Activated CD4-positive, alpha-beta T cell treated with anti-CD3 and anti-CD28 coated beads, Interleukin-2, Interleukin-4, amounts not matched to agents 100 ng/mL and 50 ng/mL, durations not matched to agents 16 hours and 8 hours (primary cell): ENCODE measurements at regions not wholly inside any gene's neighbourhood (a gene's known extent, or its start where the extent isn't known, plus 50 kb on each side); places are given as distances from the start of the nearest gene placed in this dataset.

Source experiments
- DNase-seq: peaks from one replicate; pipeline ENCODE4 v3.0.0-alpha.2; 2020; ENCODE audit warnings: low spot score

GRCh38 chr16:51723036-51723724 is 572.1 kb upstream of the SALL1 start:
- no peak for DNase-seq

GRCh38 chr16:51722467-51722866 is 571.4 kb upstream of the SALL1 start:
- DNase-seq, result no peak

DNA sequence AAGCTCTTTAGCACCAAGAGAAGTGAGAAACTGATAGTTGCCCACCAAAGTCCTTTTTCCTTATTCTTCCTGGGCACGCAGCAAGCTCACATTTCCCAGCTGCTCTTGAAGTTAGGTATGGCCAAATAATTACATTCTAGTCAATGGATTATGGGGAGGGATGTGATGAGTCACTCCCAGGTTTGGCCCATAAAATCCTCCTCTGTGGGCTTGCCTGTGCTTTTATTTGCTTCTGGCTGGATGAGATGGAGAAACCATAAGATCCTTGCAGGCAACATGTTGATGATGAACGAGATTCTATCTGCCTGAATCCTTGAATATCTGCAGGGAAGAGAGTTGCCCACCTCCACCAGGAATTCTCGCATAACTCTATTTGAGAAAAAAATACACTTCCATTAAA is 568.3 kb upstream of the SALL1 start:
- no peak for DNase-seq

DNA sequence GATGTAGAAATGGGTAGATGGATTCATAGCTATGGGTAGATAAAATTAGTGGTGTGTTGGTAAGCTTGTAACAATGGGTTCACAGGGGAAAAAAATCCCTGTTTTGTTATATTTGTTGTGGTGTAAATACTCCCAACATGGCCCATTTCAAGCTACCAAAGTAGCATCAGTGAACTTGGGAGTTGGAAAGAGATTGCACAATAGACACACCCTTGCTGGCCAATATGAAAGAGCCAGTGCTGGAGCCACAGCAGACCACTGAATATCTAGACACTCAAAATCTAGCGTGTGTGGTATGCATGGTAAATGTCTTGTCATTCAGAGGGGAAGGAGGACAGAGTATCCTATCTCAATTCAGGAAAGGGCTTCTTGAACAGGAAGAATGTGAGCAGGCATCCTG is 565.1 kb upstream of the SALL1 start:
- no peak for DNase-seq

GRCh38 chr16:51713502-51713901 is 562.4 kb upstream of the SALL1 start:
- DNase-seq, result no peak

- DNase-seq, result no peak
These were observed 560.0 kb upstream of the SALL1 start for GRCh38 chr16:51710905-51711563.

DNA sequence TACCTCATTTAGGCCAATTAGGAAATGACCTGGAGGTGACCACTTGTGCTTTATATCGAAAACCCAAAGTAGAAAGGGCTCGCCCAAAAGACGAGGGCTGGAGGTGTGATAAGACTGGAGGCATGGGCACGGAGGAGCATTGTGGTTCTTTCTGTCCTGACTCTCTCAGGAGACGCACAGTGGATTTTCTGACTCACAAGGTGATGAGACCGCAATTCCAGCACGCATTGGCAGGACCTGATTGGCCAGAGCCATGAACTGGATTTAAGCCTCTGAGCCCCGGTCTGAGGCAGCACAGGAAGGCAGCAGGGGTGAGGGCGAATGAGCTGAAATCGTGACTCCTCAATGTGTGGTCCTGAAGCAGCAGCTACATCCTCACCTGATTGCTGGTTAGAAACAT is 559.1 kb upstream of the SALL1 start:
- no peak for DNase-seq

DNA sequence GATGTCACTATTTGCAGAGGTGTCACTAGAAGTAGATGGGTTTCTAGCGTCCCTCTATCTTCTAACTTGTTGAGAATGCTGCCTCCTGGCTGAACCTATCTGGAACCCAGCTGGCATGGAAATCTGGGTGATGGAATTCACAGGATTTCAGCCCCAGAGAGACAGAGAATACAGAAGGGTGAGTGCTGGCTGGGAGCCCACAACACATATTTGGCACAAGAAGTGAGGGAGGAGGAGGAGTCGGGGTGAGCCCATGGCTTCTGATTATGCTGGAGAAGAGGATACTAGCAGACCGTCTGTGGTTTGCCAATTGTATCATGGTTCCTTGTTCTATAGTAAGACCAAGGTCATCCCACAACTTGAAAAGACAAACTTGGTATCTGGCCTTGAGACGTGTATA is 557.8 kb upstream of the SALL1 start:
- no peak for DNase-seq

DNA sequence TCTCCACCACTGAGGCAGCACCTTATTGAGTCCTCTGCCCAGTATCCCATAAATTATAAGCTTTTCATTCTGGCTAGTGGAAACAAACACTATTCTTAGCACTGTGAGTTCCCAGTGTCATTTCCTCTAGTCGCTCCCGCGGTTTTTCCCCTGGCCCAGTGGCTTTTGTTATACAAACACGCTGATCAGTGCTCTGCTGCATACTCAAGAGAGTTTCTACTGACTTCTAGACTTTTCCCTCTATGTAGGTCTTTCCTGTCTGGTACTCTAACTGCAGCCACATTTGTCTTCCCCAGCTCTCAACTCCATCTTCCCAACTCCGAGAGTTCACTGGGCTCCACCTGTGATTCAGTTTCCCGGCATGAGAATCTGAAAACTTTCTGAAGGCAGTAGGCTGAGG is 556.6 kb upstream of the SALL1 start:
- DNase-seq, result no peak

DNA sequence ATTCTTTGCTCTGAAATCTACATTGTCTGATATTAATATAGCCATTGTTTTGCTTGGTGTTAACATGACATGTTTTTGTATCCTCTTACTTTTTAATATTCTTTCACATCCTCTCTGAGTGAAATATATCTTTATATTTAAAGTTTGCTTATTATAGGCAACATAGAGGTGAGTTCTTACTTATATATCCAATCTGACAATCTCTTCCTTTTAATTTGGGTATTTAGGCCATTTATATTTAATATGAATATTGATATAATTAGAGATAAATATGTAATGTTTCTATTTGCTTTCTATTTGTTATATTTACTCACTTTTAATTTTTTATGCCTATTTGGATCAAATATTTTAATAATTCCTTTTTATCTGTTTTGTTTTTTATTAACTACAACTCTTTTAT is 554.1 kb upstream of the SALL1 start:
- DNase-seq, result no peak

GRCh38 chr16:51701025-51701424 is 550.0 kb upstream of the SALL1 start:
- DNase-seq, result no peak

- DNase-seq, result no peak
These were observed 548.8 kb upstream of the SALL1 start for GRCh38 chr16:51699686-51700396.

DNA sequence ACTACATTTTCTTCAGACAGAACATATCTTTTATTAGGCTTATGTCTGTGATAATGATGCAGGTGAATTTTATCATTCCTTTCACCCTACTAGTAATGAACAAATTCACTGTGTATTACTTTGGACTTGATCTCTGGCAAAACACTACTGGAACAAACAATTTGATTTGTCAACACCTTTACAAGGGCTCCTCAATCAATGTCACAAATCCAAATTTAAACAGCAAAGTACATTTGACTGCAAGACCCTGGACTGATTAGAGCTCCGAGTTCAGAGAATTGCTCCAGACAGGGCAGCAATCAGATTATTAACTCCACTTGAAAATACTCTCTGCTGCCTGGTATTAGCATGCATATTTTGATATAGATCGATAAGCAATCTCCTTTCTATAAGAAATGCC is 547.6 kb upstream of the SALL1 start:
- DNase-seq, result no peak

GRCh38 chr16:51697454-51697853 is 546.4 kb upstream of the SALL1 start:
- DNase-seq, result no peak

- no peak for DNase-seq
These were observed 545.3 kb upstream of the SALL1 start for GRCh38 chr16:51696376-51696775.

DNA sequence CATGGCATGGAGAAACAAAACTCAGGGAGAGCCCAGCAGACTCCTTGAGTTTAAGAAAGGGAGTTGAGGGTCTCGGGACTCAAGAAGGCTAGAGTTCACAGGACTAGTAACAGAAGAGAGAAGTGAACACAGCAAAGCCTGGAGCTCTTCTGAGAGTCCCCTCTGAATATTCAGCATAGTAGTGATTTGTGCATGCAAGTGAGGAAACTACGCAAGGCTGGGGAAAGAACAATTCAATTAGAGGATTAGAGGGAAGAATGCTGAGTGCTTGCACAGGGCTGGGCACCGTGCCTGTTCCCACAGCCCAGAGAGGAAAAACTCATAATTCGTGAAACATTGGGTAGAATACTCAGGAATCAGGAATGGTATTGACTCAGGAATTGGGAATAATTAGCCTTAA is 540.0 kb upstream of the SALL1 start:
- DNase-seq, result no peak

- DNase-seq, result no peak
These were observed 534.4 kb upstream of the SALL1 start for GRCh38 chr16:51685498-51685897.

- no peak for DNase-seq
These were observed 532.8 kb upstream of the SALL1 start for GRCh38 chr16:51683882-51684281.

- no peak for DNase-seq
These were observed 531.8 kb upstream of the SALL1 start for GRCh38 chr16:51682905-51683304.

- no peak for DNase-seq
These were observed 523.5 kb upstream of the SALL1 start for GRCh38 chr16:51674615-51675014.

- DNase-seq, result no peak
These were observed 519.5 kb upstream of the SALL1 start for GRCh38 chr16:51670527-51670926.

GRCh38 chr16:51666821-51667220 is 515.8 kb upstream of the SALL1 start:
- no peak for DNase-seq

- no peak for DNase-seq
These were observed 515.0 kb upstream of the SALL1 start for GRCh38 chr16:51666074-51666473.
